A673 (cell line): ENCODE measurements at regions not wholly inside any gene's neighbourhood (a gene's known extent, or its start where the extent isn't known, plus 50 kb on each side); places are given as distances from the start of the nearest gene placed in this dataset.

ENCODE experiments used
- BruUV-seq: library from RNA; stranded (reverse); fragments of 400-500 nt; replicated peaks from 2 replicates; lab custom pipeline; 2021; lab: Mats Ljungman, UMichigan
- CTCF ChIA-PET: fragments of 300-600 bp; sonication (Branson Sonifier 250); formaldehyde crosslinking; loops from one replicate; lab custom pipeline; 2022; ENCODE audit warnings: antibody characterized with exemption; lab: Charles Lee
- POLR2A ChIA-PET: fragments of 300-600 bp; sonication (Branson Sonifier 250); formaldehyde crosslinking; loops from one replicate; lab custom pipeline; 2022; ENCODE audit warnings: antibody characterized with exemption; ENCODE audit not compliant: low non-redundant PET; lab: Charles Lee
- DNase-seq: peaks from one replicate; pipeline ENCODE4 v3.0.0-alpha.2; 2015; ENCODE audit warnings: low spot score
- H3K27ac ChIP-seq: fragments of 200-600 bp; sonication (generic); 2 replicates; pipeline ENCODE4 v1.5.1; 2016; ENCODE audit warnings: mixed run types, low read depth, mild to moderate bottlenecking, mixed read lengths, antibody characterized with exemption, low read length; ENCODE audit not compliant: poor library complexity, severe bottlenecking
- H3K27me3 ChIP-seq: fragments of 200-600 bp; sonication (generic); replicated peaks from 2 replicates; pipeline ENCODE4 v1.6.1; 2017; ENCODE audit warnings: mixed run types, low read depth, mild to moderate bottlenecking, mixed read lengths, antibody characterized with exemption, low read length; ENCODE audit not compliant: insufficient read depth, poor library complexity
- H3K36me3 ChIP-seq: fragments of 200-600 bp; sonication (generic); 2 replicates; pipeline ENCODE4 v1.6.1; 2016; ENCODE audit warnings: mixed run types, mild to moderate bottlenecking, mixed read lengths, antibody characterized with exemption, low read length; ENCODE audit not compliant: insufficient read depth, poor library complexity, severe bottlenecking
- H3K4me1 ChIP-seq: fragments of 200-600 bp; sonication (generic); 2 replicates; pipeline ENCODE4 v1.6.1; 2017; ENCODE audit warnings: mixed run types, mild to moderate bottlenecking, mixed read lengths, antibody characterized with exemption, low read length; ENCODE audit not compliant: insufficient read depth, poor library complexity, severe bottlenecking
- H3K4me3 ChIP-seq: fragments of 200-600 bp; sonication (generic); 2 replicates; pipeline ENCODE4 v1.5.1; 2016; ENCODE audit warnings: low read depth, mixed run types, mild to moderate bottlenecking, mixed read lengths, low read length; ENCODE audit not compliant: poor library complexity, severe bottlenecking
- H3K9me3 ChIP-seq: fragments of 200-600 bp; sonication (generic); 2 replicates; pipeline ENCODE4 v1.6.1; 2016; ENCODE audit warnings: mixed run types, low read depth, mild to moderate bottlenecking, mixed read lengths, antibody characterized with exemption, low read length; ENCODE audit not compliant: poor library complexity, severe bottlenecking
- CTCF ChIP-seq: fragments of 300-800, 200-600 bp; sonication (generic); conservative IDR thresholded peaks from 2 replicates; pipeline ENCODE4 v1.5.1; 2017; ENCODE audit warnings: low read depth, mild to moderate bottlenecking, antibody characterized with exemption, low read length, moderate library complexity, mixed read lengths
- EZH2 ChIP-seq: fragments of 200-600 bp; sonication (generic); IDR thresholded peaks from 2 replicates; pipeline ENCODE4 v1.6.1; 2017; ENCODE audit warnings: borderline replicate concordance, low read depth, mild to moderate bottlenecking, mixed read lengths, antibody characterized with exemption, low read length; ENCODE audit not compliant: poor library complexity, severe bottlenecking
- intact Hi-C: fragments of 100-400 bp; cut with micrococcal nuclease; formaldehyde crosslinking; loops from one replicate; pipeline ENCODE4 v1.10.0; 2022; ENCODE audit not compliant: unreplicated experiment

GRCh38 chr11:92854952-92855351 is 114.5 kb upstream of the MTNR1B start:
- peak; percentile 16 for DNase-seq
- no peaks in the 10 kb centered on the region for H3K27me3 ChIP-seq
- H3K4me1 ChIP-seq: peaks cover 16% of the 10 kb centered on the region
- no peak overlapping the region for H3K27ac ChIP-seq
- H3K36me3 ChIP-seq: no peaks in the 10 kb centered on the region
- intact Hi-C loops: no loop called here
- no peaks in the 10 kb centered on the region for H3K9me3 ChIP-seq
- no TSS peak for BruUV-seq
- ChIA-PET POLR2A (no interaction called here), CTCF (no interaction called here)
- no peak overlapping the region for H3K4me3 ChIP-seq
- TF ChIP-seq EZH2: no peak
- TF ChIP-seq CTCF: no peak; the same call in 1 of the 2 replicates

GRCh38 chr11:92855607-92856405 is 113.6 kb upstream of the MTNR1B start:
- ChIA-PET CTCF (interaction anchor here (0.5 kb wide), 1 partner anchor 142 kb away, joined by 4 read pairs; no protein-coding TSS in a partner anchor), POLR2A (interaction anchor here (0.6 kb wide), 1 partner anchor 181 kb away, joined by 5 read pairs; no protein-coding TSS in a partner anchor)
- TF ChIP-seq CTCF (no peak), EZH2 (no peak)
- peaks cover 16% of the 10 kb centered on the region for H3K4me1 ChIP-seq
- H3K36me3 ChIP-seq: no peaks in the 10 kb centered on the region
- H3K9me3 ChIP-seq: no peaks in the 10 kb centered on the region
- peak; percentile 41 for DNase-seq
- BruUV-seq: no TSS peak
- intact Hi-C loops: no loop called here
- no peaks in the 10 kb centered on the region for H3K27me3 ChIP-seq
- H3K27ac ChIP-seq: no peak overlapping the region
- no peak overlapping the region for H3K4me3 ChIP-seq

GRCh38 chr11:92857407-92857806 is 112.0 kb upstream of the MTNR1B start:
- no peak overlapping the region for H3K27ac ChIP-seq
- intact Hi-C loops: no loop called here
- no peaks in the 10 kb centered on the region for H3K27me3 ChIP-seq
- no peaks in the 10 kb centered on the region for H3K36me3 ChIP-seq
- H3K4me1 ChIP-seq: peaks cover 16% of the 10 kb centered on the region
- no peaks in the 10 kb centered on the region for H3K9me3 ChIP-seq
- CTCF ChIA-PET: no interaction called here
- POLR2A ChIA-PET: no interaction called here
- no peak for TF ChIP-seq EZH2
- no peak for TF ChIP-seq CTCF
- DNase-seq: no peak
- no TSS peak for BruUV-seq
- H3K4me3 ChIP-seq: no peak overlapping the region
